22Rv1 (cell line): ENCODE measurements at regions not wholly inside any gene's neighbourhood (a gene's known extent, or its start where the extent isn't known, plus 50 kb on each side); places are given as distances from the start of the nearest gene placed in this dataset.

Experiments
- ZFX ChIP-seq: fragments of 450-650 bp; IDR thresholded peaks from 2 replicates; pipeline ENCODE4 v1.6.1; 2017; ENCODE audit warnings: antibody characterized with exemption, borderline replicate concordance
- TF ChIP-seq, protein P1 (sequence below): fragments of 450-650 bp; IDR thresholded peaks from 2 replicates; pipeline ENCODE4 v1.5.1; 2017; ENCODE audit warnings: mild to moderate bottlenecking

DNA sequence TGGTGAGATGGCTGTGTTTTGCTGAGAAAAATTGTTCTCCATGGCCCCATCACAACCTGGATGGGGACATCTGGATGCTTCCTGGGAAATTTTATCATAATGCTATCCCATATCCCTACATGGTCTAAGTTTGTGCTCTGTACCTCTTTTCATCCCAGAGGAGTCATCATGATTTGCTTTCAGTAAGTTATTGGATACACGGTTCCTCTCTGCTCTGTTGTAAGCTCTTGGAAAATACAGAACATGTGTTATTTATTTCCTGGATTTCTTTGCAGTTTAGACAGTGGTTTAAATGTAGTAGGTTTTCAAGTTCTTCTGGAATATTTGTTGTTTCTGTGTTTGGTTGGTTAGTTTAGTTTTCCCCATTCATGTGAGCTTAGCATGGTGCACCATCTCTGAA, 129.2 kb upstream of the ECI2 start:
- TF ChIP-seq, protein P1, sequence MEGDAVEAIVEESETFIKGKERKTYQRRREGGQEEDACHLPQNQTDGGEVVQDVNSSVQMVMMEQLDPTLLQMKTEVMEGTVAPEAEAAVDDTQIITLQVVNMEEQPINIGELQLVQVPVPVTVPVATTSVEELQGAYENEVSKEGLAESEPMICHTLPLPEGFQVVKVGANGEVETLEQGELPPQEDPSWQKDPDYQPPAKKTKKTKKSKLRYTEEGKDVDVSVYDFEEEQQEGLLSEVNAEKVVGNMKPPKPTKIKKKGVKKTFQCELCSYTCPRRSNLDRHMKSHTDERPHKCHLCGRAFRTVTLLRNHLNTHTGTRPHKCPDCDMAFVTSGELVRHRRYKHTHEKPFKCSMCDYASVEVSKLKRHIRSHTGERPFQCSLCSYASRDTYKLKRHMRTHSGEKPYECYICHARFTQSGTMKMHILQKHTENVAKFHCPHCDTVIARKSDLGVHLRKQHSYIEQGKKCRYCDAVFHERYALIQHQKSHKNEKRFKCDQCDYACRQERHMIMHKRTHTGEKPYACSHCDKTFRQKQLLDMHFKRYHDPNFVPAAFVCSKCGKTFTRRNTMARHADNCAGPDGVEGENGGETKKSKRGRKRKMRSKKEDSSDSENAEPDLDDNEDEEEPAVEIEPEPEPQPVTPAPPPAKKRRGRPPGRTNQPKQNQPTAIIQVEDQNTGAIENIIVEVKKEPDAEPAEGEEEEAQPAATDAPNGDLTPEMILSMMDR: no peak
- TF ChIP-seq ZFX: no peak
